ENCODE measurements at regions not wholly inside any gene's neighbourhood (a gene's known extent, or its start where the extent isn't known, plus 50 kb on each side); places are given as distances from the start of the nearest gene placed in this dataset.

GRCh38 chr21:14841511-14842472 lies 223.0 kb downstream of the NRIP1 start:
- TF ChIP-seq, protein P1, sequence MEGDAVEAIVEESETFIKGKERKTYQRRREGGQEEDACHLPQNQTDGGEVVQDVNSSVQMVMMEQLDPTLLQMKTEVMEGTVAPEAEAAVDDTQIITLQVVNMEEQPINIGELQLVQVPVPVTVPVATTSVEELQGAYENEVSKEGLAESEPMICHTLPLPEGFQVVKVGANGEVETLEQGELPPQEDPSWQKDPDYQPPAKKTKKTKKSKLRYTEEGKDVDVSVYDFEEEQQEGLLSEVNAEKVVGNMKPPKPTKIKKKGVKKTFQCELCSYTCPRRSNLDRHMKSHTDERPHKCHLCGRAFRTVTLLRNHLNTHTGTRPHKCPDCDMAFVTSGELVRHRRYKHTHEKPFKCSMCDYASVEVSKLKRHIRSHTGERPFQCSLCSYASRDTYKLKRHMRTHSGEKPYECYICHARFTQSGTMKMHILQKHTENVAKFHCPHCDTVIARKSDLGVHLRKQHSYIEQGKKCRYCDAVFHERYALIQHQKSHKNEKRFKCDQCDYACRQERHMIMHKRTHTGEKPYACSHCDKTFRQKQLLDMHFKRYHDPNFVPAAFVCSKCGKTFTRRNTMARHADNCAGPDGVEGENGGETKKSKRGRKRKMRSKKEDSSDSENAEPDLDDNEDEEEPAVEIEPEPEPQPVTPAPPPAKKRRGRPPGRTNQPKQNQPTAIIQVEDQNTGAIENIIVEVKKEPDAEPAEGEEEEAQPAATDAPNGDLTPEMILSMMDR (IDR thresholded peaks at IDR 0.05; ENCODE audit: low read depth, low read length, missing control alignments), result no peak
- no peak overlapping the region for H3K4me3 ChIP-seq (ENCODE audit: low read depth, low read length)
- no peak for DNase-seq (ENCODE audit: low read depth)

- H3K4me3 ChIP-seq (ENCODE audit: low read depth, low read length), result no peak overlapping the region
- TF ChIP-seq, protein P1 (IDR thresholded peaks at IDR 0.05; ENCODE audit: low read depth, low read length, missing control alignments), result no peak
- DNase-seq (ENCODE audit: low read depth), result no peak
These were observed 226.4 kb downstream of the NRIP1 start for GRCh38 chr21:14838400-14838799.

GRCh38 chr21:14836950-14837349 lies 227.8 kb downstream of the NRIP1 start:
- TF ChIP-seq, protein P1 (IDR thresholded peaks at IDR 0.05; ENCODE audit: low read depth, low read length, missing control alignments), result no peak
- no peak overlapping the region for H3K4me3 ChIP-seq (ENCODE audit: low read depth, low read length)
- DNase-seq (ENCODE audit: low read depth), result no peak

DNA sequence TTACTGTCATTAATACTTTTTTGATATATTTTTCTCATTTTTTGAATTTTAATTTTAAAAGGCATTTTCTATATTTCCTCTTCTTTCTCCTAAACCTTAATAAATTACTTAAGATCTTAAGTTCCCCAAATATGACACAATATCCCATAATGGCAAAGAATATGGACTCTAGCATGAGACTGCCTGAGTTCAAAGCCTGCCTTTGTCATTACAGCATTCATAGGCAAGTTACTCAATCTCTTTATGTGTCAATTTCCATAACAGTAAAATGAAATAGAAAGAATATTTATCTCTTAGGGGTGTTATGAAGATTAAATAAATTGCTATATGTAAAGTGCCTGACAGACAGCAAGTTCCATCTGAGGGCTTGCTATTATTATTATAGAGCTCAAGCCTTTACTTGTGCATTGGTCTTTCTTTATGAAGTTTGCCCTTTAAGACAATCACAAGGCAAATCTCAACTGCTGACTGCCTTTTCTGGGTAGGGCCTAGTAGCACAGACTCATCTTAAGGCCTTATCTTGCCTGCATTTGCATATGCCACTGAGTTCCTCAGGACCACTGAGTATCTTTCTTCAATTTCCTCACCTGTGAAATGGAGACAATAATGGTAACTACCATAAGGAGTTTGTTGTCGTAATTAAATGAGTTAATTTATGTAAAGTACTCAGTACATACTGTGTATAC lies 231.0 kb downstream of the NRIP1 start:
- TF ChIP-seq, protein P1 (IDR thresholded peaks at IDR 0.05; ENCODE audit: low read depth, low read length, missing control alignments), result no peak
- H3K4me3 ChIP-seq (ENCODE audit: low read depth, low read length), result no peak overlapping the region
- DNase-seq (ENCODE audit: low read depth), result no peak

- TF ChIP-seq, protein P1 (IDR thresholded peaks at IDR 0.05; ENCODE audit: low read depth, low read length, missing control alignments), result no peak
- no peak overlapping the region for H3K4me3 ChIP-seq (ENCODE audit: low read depth, low read length)
- DNase-seq (ENCODE audit: low read depth), result no peak
These were observed 231.6 kb downstream of the NRIP1 start for GRCh38 chr21:14833241-14833640.

- no peak overlapping the region for H3K4me3 ChIP-seq (ENCODE audit: low read depth, low read length)
- DNase-seq (ENCODE audit: low read depth), result no peak
- TF ChIP-seq, protein P1 (IDR thresholded peaks at IDR 0.05; ENCODE audit: low read depth, low read length, missing control alignments), result no peak
These were observed 234.5 kb downstream of the NRIP1 start for GRCh38 chr21:14830307-14830706.
